NB4 (cell line): ENCODE measurements at regions not wholly inside any gene's neighbourhood (a gene's known extent, or its start where the extent isn't known, plus 50 kb on each side); places are given as distances from the start of the nearest gene placed in this dataset.

Experiments
- MYC ChIP-seq: IDR thresholded peaks from 2 replicates; pipeline ENCODE4 v1.6.1; 2011; ENCODE audit warnings: low read depth, low read length
- POLR2A ChIP-seq: IDR thresholded peaks from 2 replicates; pipeline ENCODE4 v1.6.1; 2011; ENCODE audit warnings: mild to moderate bottlenecking; ENCODE audit not compliant: insufficient read length; ENCODE audit errors: extremely low read depth
- TF ChIP-seq, protein P1 (sequence below): IDR thresholded peaks from one replicate; pipeline ENCODE4 v1.5.1; 2012; ENCODE audit warnings: low read depth, low read length

DNA sequence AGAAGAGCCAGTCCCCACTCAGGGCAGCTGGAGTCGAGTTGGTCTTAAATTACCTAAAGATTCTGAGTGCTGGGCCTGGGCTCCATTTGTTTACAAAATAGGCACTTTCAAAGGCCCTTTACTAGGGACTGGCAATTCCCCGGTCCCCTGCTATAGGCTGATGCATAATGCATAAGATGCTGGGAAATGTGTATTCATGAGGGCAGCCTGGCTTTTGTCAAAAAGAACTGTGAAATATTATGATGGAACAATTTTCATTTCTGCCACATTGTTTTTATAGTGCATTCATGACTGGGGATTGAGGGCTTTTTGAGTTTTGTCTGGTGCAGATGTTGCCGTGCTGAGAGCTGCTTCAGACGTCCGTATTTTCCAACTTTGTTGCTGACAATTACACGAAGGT, 617.0 kb upstream of the CDH5 start:
- TF ChIP-seq, protein P1, sequence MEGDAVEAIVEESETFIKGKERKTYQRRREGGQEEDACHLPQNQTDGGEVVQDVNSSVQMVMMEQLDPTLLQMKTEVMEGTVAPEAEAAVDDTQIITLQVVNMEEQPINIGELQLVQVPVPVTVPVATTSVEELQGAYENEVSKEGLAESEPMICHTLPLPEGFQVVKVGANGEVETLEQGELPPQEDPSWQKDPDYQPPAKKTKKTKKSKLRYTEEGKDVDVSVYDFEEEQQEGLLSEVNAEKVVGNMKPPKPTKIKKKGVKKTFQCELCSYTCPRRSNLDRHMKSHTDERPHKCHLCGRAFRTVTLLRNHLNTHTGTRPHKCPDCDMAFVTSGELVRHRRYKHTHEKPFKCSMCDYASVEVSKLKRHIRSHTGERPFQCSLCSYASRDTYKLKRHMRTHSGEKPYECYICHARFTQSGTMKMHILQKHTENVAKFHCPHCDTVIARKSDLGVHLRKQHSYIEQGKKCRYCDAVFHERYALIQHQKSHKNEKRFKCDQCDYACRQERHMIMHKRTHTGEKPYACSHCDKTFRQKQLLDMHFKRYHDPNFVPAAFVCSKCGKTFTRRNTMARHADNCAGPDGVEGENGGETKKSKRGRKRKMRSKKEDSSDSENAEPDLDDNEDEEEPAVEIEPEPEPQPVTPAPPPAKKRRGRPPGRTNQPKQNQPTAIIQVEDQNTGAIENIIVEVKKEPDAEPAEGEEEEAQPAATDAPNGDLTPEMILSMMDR: no peak
- TF ChIP-seq MYC (no peak), POLR2A (no peak)
